LNCAP (cell line): ENCODE measurements at regions not wholly inside any gene's neighbourhood (a gene's known extent, or its start where the extent isn't known, plus 50 kb on each side); places are given as distances from the start of the nearest gene placed in this dataset.

Experiments used
- TF ChIP-seq, protein P1 (sequence below): fragments of 450-650 bp; IDR thresholded peaks from 2 replicates; pipeline ENCODE4 v1.5.1; 2017; ENCODE audit warnings: mild to moderate bottlenecking

DNA sequence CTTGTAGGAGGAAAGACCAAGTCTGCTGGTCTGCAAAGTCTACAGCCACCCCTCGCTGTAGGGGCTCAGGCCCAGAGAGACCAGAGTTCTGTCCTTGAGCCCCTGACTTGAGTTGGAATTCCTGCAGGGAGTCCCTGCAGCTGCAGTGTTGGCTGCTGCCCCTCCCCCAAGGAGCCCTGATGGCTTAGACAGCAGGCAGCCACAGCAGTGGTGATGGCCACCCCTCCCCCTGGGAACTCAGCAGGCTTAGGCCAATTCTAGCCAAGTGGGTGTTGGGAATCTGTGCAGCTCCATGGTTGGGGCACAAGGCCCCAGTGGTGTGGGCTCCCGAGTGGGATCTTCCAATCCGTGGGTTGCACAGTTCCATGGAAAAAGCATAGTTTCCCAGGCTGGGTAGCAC is 345.4 kb downstream of the CD109 start:
- TF ChIP-seq, protein P1, sequence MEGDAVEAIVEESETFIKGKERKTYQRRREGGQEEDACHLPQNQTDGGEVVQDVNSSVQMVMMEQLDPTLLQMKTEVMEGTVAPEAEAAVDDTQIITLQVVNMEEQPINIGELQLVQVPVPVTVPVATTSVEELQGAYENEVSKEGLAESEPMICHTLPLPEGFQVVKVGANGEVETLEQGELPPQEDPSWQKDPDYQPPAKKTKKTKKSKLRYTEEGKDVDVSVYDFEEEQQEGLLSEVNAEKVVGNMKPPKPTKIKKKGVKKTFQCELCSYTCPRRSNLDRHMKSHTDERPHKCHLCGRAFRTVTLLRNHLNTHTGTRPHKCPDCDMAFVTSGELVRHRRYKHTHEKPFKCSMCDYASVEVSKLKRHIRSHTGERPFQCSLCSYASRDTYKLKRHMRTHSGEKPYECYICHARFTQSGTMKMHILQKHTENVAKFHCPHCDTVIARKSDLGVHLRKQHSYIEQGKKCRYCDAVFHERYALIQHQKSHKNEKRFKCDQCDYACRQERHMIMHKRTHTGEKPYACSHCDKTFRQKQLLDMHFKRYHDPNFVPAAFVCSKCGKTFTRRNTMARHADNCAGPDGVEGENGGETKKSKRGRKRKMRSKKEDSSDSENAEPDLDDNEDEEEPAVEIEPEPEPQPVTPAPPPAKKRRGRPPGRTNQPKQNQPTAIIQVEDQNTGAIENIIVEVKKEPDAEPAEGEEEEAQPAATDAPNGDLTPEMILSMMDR, result no peak

DNA sequence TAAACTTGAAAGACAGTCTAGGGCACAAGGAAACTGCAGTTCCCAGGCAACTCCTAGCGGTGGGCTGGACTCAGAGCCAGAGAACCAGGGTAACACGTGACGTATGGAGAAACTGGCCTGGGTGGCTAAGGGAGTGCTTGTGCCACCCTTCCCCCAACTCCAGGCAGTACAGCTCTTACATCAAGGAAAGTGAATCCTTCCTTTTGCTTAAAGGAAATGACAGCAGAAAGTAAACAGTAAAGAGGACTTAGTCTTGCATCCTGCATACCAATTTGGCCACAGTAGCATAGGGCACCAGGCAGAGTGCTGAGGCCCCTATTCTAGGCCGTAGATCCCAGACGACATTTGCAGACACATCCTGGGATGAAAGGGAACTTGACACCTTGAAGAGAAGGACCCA is 322.8 kb downstream of the CD109 start:
- TF ChIP-seq, protein P1, result no peak

DNA sequence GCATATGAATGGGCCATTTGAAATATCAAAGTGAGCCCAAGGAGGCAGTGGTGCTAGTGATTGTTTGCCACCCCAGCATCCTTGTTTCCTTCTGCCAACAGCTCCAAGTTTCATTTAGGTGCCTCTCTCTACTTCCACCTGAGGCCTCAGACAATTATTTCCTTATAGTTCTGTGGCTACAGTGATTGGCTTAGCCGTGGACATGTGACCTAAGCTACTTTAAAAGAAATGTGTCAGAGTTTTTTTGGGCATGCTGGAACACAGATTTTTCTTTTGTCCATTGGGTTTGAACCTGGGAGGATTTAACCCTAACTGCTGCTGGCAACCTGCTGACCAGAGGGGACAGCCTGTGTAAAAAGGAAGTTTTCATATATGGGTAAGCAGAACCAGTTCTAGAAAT is 319.4 kb downstream of the CD109 start:
- TF ChIP-seq, protein P1, result no peak

DNA sequence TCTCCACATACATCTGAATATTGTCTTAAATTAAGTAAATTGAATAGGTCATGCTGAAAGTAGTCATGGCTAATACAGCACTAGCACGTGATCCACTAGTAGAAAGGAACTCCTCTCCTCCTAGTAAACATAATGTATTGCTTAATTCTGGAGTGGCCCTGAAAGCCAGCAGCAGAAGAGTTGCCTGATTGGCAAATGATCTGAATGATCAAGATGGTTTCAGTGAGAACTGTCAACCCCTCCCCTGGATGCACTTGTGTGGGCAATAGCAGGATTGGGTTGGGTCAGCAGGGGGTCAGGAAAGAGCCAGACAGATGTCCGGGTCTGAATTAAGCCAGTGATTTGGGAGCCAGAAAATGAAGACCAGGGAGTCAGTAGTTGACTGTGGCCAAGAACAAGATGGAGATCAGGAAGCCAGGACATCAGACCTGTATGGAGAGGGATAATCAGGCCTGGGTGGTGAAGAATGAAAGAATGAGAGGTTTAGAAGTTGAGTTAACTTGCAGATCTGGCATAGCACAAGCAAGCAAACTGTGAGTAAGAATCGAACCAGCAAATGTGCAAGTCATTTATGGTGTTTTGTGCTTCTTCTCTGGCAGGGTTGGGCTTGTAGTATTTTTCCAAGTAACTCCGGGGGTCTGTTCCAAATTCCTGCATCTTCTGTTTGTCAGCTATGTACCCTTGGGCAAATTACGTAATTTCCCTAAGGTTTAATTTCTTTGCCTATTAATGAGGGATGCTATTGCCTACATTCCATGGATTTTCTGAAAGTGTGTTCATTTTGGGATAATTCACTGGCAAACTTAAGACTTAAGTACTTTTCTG is 304.9 kb downstream of the CD109 start:
- TF ChIP-seq, protein P1, result no peak

DNA sequence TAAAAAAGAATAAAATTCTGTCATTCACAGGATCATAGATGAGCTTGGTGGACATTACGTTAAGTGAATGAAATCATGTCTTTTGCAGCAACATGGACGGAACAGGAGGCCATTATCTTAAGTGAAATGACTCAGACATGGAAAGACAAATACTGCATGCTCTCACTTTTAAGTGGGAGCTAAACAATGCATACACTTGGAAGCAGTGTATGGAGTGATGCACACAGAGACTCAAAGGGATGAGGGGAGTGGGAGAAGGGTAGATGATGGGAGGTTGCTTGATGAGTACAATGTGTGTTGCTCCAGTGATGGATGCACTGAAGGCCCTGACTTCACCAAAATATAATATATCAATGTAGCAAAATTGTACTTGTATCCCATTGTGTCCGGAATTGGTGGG is 293.4 kb downstream of the CD109 start:
- TF ChIP-seq, protein P1, result no peak

DNA sequence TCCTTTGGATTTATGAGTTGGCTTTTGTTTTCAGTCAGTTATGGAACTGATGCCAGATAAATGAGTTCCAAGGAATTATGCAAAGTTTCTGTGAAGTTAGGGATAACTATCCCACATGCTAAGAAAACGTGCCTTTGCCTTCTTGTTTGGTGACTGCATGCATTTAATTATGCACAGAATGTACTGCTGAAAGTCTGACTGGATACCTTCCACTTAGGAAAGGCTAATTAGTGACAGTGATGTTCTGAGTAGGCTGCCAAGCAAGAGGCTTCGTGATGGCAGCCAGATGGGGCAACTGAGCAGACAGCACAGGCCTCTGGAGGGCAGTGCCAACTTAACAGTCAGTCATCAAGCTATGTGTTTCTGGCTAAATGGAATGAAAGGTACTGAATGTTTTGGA is 289.9 kb downstream of the CD109 start:
- TF ChIP-seq, protein P1, result peak; percentile 27; the same call in 1 of the 2 replicates

DNA sequence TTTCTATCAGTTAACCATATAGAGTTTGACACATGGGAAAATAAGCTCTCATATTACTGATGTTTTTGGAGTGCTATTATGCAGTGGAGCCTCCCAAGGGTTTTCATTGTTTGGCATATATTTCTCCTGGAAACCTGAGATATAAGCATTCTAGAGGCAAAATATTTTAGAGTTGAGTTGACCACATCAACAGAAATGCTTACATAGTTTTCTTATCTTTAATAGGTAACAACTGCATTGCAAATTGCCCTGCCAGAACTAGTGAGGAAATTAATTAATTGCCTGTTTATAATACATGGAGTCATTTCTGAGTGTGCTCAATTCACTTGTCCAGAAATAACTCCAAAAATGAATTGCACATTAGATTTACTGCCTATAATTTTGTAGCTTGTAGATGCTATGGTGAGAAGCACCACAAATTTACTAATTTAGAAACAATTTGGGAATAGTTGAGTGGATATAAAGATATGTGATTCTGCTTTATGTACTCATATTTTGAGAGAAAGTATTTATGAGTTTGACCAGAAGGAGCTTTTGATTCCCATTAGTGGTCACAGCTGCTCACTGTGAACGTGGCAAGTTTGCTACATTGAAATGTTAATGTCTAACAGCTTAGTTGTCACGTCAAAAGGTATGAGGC is 288.7 kb downstream of the CD109 start:
- TF ChIP-seq, protein P1, result no peak
